Left renal pelvis (tissue), 4 donors: ENCODE measurements at regions not wholly inside any gene's neighbourhood (a gene's known extent, or its start where the extent isn't known, plus 50 kb on each side); places are given as distances from the start of the nearest gene placed in this dataset.

Source experiments
- DNase-seq, 4 donors: peaks; one replicate each; pipeline ENCODE4 v3.0.0-alpha.2; 2013; ENCODE audit warnings: low read depth in 4 of 4, low spot score in 3 of 4

GRCh38 chr18:76647322-76647721 lies 152.3 kb upstream of the ZNF516 start:
- no peak for DNase-seq

GRCh38 chr18:76644580-76644979 lies 149.5 kb upstream of the ZNF516 start:
- DNase-seq = no peak

GRCh38 chr18:76643996-76644395 lies 149.0 kb upstream of the ZNF516 start:
- DNase-seq = no peak

GRCh38 chr18:76643199-76643598 lies 148.2 kb upstream of the ZNF516 start:
- no peak for DNase-seq

GRCh38 chr18:76640438-76640837 lies 145.4 kb upstream of the ZNF516 start:
- DNase-seq = no peak

- no peak for DNase-seq
These were observed 139.5 kb upstream of the ZNF516 start for GRCh38 chr18:76634564-76634963.

- DNase-seq = no peak
These were observed 138.7 kb upstream of the ZNF516 start for GRCh38 chr18:76633588-76634269.

- DNase-seq = no peak
These were observed 132.4 kb upstream of the ZNF516 start for GRCh38 chr18:76627444-76627843.

GRCh38 chr18:76626991-76627390 lies 131.9 kb upstream of the ZNF516 start:
- DNase-seq = no peak

GRCh38 chr18:76622651-76623050 lies 127.6 kb upstream of the ZNF516 start:
- DNase-seq = no peak

- no peak for DNase-seq
These were observed 126.9 kb upstream of the ZNF516 start for GRCh38 chr18:76621782-76622495.

GRCh38 chr18:76621226-76621625 lies 126.2 kb upstream of the ZNF516 start:
- DNase-seq = no peak

GRCh38 chr18:76620321-76621170 lies 125.5 kb upstream of the ZNF516 start:
- DNase-seq = peak in 1 of 4 donors; percentile 65

GRCh38 chr18:76619621-76620315 lies 124.7 kb upstream of the ZNF516 start:
- DNase-seq = peak in 1 of 4 donors; percentile 73

- DNase-seq = no peak
These were observed 124.2 kb upstream of the ZNF516 start for GRCh38 chr18:76619261-76619620.

GRCh38 chr18:76618721-76619120 lies 123.7 kb upstream of the ZNF516 start:
- no peak for DNase-seq

- DNase-seq = no peak
These were observed 121.3 kb upstream of the ZNF516 start for GRCh38 chr18:76616373-76616772.

GRCh38 chr18:76615065-76615733 lies 120.2 kb upstream of the ZNF516 start:
- DNase-seq = no peak

GRCh38 chr18:76613755-76614120 lies 118.7 kb upstream of the ZNF516 start:
- no peak for DNase-seq

GRCh38 chr18:76613053-76613754 lies 118.2 kb upstream of the ZNF516 start:
- DNase-seq = no peak
